PFSK-1 (cell line): ENCODE measurements at regions not wholly inside any gene's neighbourhood (a gene's known extent, or its start where the extent isn't known, plus 50 kb on each side); places are given as distances from the start of the nearest gene placed in this dataset.

Experiments used
- FOXP2 ChIP-seq: optimal IDR thresholded peaks from 2 replicates; pipeline ENCODE3; 2011; ENCODE audit warnings: borderline replicate concordance, control low read depth, inconsistent platforms; ENCODE audit not compliant: insufficient read depth; ENCODE audit errors: extremely low read length, extremely low read depth
- POLR2AphosphoS5 ChIP-seq: IDR thresholded peaks from 2 replicates; pipeline ENCODE4 v1.6.1; 2012; ENCODE audit warnings: low read depth, mild to moderate bottlenecking, control low read depth, low read length, moderate library complexity
- REST ChIP-seq, 2 experiments: IDR thresholded peaks; 2 replicates each; pipeline versions ENCODE4 v1.6.1 to v1.8.0; 2011 to 2012; ENCODE audit warnings: low read depth in 2 of 2, low read length in 2 of 2, control low read depth in 1 of 2, inconsistent platforms in 1 of 2, mild to moderate bottlenecking in 1 of 2, moderate library complexity in 1 of 2; ENCODE audit not compliant: insufficient read depth in 1 of 2
- SIN3A ChIP-seq: IDR thresholded peaks from 2 replicates; pipeline ENCODE4 v1.6.1; 2012; ENCODE audit warnings: mild to moderate bottlenecking, low read length, moderate library complexity, borderline replicate concordance; ENCODE audit not compliant: insufficient read depth
- TAF1 ChIP-seq: IDR thresholded peaks from 2 replicates; pipeline ENCODE4 v1.6.1; 2012; ENCODE audit warnings: low read length, control low read depth, borderline replicate concordance; ENCODE audit not compliant: insufficient read depth

- TF ChIP-seq REST (IDR thresholded peaks at IDR 0.05; ENCODE audit: insufficient read depth in 1 of 2, low read depth in 2 of 2, low read length in 2 of 2) (no peak), TAF1 (no peak), POLR2AphosphoS5 (no peak), SIN3A (no peak), FOXP2 (no peak)
These were observed 173.6 kb downstream of the IRF8 start for GRCh38 chr16:86072328-86073102.

GRCh38 chr16:86073103-86073625 lies 174.2 kb downstream of the IRF8 start:
- TF ChIP-seq TAF1, result no peak
- TF ChIP-seq POLR2AphosphoS5, result no peak
- no peak for TF ChIP-seq FOXP2
- TF ChIP-seq SIN3A, result no peak
- TF ChIP-seq REST (IDR thresholded peaks at IDR 0.05; ENCODE audit: insufficient read depth in 1 of 2, low read depth in 2 of 2, low read length in 2 of 2), result no peak

- no peak for TF ChIP-seq FOXP2
These were observed 175.0 kb downstream of the IRF8 start for GRCh38 chr16:86073763-86074493.

- no peak for TF ChIP-seq POLR2AphosphoS5
- no peak for TF ChIP-seq REST (IDR thresholded peaks at IDR 0.05; ENCODE audit: insufficient read depth in 1 of 2, low read depth in 2 of 2, low read length in 2 of 2)
- TF ChIP-seq TAF1, result no peak
- no peak for TF ChIP-seq FOXP2
- no peak for TF ChIP-seq SIN3A
These were observed 175.9 kb downstream of the IRF8 start for GRCh38 chr16:86074651-86075487.

- TF ChIP-seq TAF1 (no peak), POLR2AphosphoS5 (no peak), SIN3A (no peak), FOXP2 (no peak), REST (IDR thresholded peaks at IDR 0.05; ENCODE audit: insufficient read depth in 1 of 2, low read depth in 2 of 2, low read length in 2 of 2) (no peak)
These were observed 176.5 kb downstream of the IRF8 start for GRCh38 chr16:86075488-86075785.
